Psoas muscle (tissue), 7 donors: ENCODE measurements at regions not wholly inside any gene's neighbourhood (a gene's known extent, or its start where the extent isn't known, plus 50 kb on each side); places are given as distances from the start of the nearest gene placed in this dataset.
"Not testable (repeated sequence)": the region's sequence is repeated elsewhere in the genome, so short reads cannot be mapped to it uniquely, and the experiment has no call there.

ENCODE experiments used
- ATAC-seq, 4 donors: fragments of 200-7000 bp; cut with Tn5 transposase; one replicate each; pipeline ENCODE4 v1.9.1; 2020; ENCODE audit warnings: moderate library complexity in 3 of 4, mild to moderate bottlenecking in 2 of 4
- DNase-seq, 2 donors: peaks; one replicate each; pipeline ENCODE4 v3.0.0-alpha.2; 2020
- H3K27ac ChIP-seq: fragments of 200-600 bp; one replicate; pipeline ENCODE4 v1.8.0; 2022
- H3K27me3 ChIP-seq, 3 donors: fragments of 200-600 bp in 1 of 3; one replicate each; pipeline versions ENCODE4 v1.6.1 to v1.8.0; 2013 to 2022; ENCODE audit warnings: low read length in 2 of 3, mild to moderate bottlenecking in 2 of 3, moderate library complexity in 1 of 3; ENCODE audit not compliant: insufficient read depth in 3 of 3
- H3K36me3 ChIP-seq, 2 donors: fragments of 200-600 bp in 1 of 2; one replicate each; pipeline versions ENCODE4 v1.6.1 to v1.8.0; 2013 to 2022; ENCODE audit warnings: low read depth in 1 of 2, mild to moderate bottlenecking in 1 of 2, moderate library complexity in 1 of 2; ENCODE audit not compliant: insufficient read depth in 1 of 2
- H3K4me1 ChIP-seq: fragments of 200-600 bp; one replicate; pipeline ENCODE4 v1.8.0; 2022
- H3K4me3 ChIP-seq: fragments of 200-600 bp; one replicate; pipeline ENCODE4 v1.8.0; 2022; ENCODE audit warnings: mild to moderate bottlenecking
- H3K9me3 ChIP-seq: fragments of 200-600 bp; one replicate; pipeline ENCODE4 v1.8.0; 2022
- WGBS, 3 donors: extraction: QIAGEN DNeasy Blood & Tissue Kit; methylation state at CpG; one replicate each; pipeline versions ENCODE4 v1.1.6 to v1.1.7; 2013; 5-methylcytosine and 5-hydroxymethylcytosine counted together
- intact Hi-C, 2 donors: fragments of 100-400 bp; cut with DNase I; formaldehyde crosslinking; loops; one replicate each; pipeline versions ENCODE4 v1.11.0 to v1.14.2; 2022
- TF ChIP-seq, protein P1 (sequence below): fragments of 200-600 bp; IDR thresholded peaks from one replicate; pipeline ENCODE4 v1.8.0; 2022; ENCODE audit warnings: antibody characterized with exemption
- donor health status: healthy with polysubstance abuse.
- donor health status: DM: no; HTN: no; CAD: no; lungs with moderate emphysema.
- donor health status: Bipolar disorder and iron deficiency.
- donor health status: healthy.
- donor health status: DM: yes; HTN: yes; CAD: no.
- donor health status: DM: no; HTN: no; CAD: no.
- donor health status: DM: yes; HTN: yes; CAD: no.

DNA sequence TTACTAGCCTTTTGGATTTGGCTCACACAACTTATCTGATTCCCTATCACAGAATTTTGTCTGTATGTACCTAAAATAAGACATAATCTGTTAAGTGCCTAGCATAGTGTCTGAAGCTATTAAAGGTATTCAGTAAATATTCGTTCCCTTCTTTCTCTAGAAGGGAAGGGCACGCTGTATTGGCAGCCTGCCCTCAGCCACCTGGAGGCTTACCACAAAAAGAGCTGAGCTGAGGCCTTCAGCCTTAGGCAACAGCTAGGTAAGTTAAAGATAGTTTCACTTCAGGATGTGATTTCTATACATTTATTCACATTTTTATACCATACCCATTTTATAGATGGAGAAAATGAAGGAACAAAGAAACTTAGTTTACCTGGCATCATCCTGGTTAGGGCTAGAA lies 400.0 kb upstream of the LCORL start:
- ATAC-seq (no peak), DNase-seq (no peak)
- H3K36me3 ChIP-seq: no peaks in the 10 kb centered on the region
- H3K4me1 ChIP-seq: no peaks in the 10 kb centered on the region
- no peaks in the 10 kb centered on the region for H3K9me3 ChIP-seq
- H3K4me3 ChIP-seq: no peak overlapping the region
- TF ChIP-seq, protein P1, sequence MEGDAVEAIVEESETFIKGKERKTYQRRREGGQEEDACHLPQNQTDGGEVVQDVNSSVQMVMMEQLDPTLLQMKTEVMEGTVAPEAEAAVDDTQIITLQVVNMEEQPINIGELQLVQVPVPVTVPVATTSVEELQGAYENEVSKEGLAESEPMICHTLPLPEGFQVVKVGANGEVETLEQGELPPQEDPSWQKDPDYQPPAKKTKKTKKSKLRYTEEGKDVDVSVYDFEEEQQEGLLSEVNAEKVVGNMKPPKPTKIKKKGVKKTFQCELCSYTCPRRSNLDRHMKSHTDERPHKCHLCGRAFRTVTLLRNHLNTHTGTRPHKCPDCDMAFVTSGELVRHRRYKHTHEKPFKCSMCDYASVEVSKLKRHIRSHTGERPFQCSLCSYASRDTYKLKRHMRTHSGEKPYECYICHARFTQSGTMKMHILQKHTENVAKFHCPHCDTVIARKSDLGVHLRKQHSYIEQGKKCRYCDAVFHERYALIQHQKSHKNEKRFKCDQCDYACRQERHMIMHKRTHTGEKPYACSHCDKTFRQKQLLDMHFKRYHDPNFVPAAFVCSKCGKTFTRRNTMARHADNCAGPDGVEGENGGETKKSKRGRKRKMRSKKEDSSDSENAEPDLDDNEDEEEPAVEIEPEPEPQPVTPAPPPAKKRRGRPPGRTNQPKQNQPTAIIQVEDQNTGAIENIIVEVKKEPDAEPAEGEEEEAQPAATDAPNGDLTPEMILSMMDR: no peak
- H3K27me3 ChIP-seq: no peaks in the 10 kb centered on the region
- H3K27ac ChIP-seq: no peak overlapping the region
- 48 to 65% (median 54%) methylated on average over 2 of the region's 2 CpGs for WGBS, 3 donors
- intact Hi-C loops: no loop called here

DNA sequence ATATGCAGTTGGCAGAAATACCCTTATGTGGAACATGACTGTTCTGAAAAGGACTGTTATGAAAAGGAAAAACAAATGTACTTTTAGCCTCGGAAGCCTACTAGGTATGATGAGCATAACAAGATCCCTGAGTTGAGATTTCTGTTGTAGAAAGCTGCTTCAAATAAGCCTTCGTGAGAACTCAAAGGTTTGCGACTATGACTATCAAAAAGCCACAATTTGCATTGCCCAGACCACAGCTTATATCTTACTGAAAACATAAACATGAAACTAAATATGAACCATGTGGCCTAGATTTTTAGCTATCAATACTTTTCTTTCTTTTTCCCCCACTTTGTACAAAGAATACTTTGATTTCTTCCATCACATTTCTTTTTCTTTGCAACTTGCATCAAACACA lies 398.2 kb upstream of the LCORL start:
- no peaks in the 10 kb centered on the region for H3K4me1 ChIP-seq
- no peak for DNase-seq
- no peaks in the 10 kb centered on the region for H3K9me3 ChIP-seq
- H3K4me3 ChIP-seq: no peak overlapping the region
- H3K27ac ChIP-seq: no peak overlapping the region
- intact Hi-C loops: no loop called here
- TF ChIP-seq, protein P1: no peak
- H3K36me3 ChIP-seq: no peaks in the 10 kb centered on the region
- no peaks in the 10 kb centered on the region for H3K27me3 ChIP-seq
- ATAC-seq: no peak
- WGBS, 3 donors: 82 to 84% (median 83%) methylated on average over 3 of the region's 3 CpGs

DNA sequence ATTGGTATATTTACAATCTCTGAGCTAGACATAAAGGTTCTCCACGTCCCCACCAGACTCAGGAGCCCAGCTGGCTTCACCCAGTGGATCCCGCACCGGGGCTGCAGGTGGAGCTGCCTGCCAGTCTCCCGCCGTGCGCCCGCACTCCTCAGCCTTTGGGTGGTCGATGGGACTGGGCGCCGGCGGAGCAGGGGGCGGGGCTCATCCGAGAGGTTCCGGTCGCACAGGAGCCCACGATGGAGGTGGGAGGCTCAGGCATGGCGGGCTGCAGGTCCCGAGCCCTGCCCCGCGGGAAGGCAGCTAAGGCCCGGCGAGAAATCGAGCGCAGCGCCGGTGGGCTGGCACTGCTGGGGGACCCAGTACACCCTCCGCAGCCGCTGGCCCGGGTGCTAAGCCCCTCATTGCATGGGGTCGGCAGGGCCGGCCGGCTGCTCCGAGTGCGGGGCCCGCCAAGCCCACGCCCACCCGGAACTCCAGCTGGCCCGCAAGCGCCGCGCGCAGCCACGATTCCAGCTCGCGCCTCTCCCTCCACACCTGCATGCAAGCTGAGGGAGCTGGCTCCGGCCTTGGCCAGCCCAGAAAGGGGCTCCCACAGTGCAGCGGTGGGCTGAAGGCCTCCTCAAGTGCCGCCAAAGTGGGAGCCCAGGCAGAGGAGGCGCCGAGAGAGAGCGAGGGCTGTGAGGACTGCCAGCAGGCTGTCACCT lies 396.8 kb upstream of the LCORL start:
- H3K9me3 ChIP-seq, H3K36me3 ChIP-seq, ATAC-seq, H3K27me3 ChIP-seq, H3K4me3 ChIP-seq, H3K4me1 ChIP-seq, intact Hi-C loops, H3K27ac ChIP-seq, DNase-seq: not testable (repeated sequence)
- 85 to 89% (median 89%) methylated on average over 29 to 50 of the region's 51 CpGs for WGBS, 3 donors

DNA sequence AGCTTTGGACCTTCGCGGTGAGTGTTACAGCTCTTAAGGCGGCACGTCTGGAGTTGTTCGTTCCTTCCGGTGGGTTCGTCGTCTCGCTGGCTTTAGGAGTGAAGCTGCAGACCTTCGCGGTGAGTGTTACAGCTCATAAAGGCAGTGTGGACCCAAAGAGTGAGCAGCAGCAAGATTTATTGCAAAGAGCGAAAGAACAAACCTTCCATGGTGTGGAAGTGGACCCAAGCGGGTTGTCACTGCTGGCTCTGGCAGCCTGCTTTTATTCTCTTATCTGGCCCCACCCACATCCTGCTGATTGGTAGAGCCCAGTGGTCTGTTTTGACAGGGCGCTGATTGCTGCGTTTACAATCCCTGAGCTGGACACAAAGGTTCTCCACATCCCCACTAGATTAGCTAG lies 396.1 kb upstream of the LCORL start:
- DNase-seq, H3K4me1 ChIP-seq, intact Hi-C loops, H3K27ac ChIP-seq, H3K27me3 ChIP-seq, H3K9me3 ChIP-seq, H3K4me3 ChIP-seq, H3K36me3 ChIP-seq, ATAC-seq: not testable (repeated sequence)
- WGBS, 3 donors: 93 to 95% (median 95%) methylated on average over 15 of the region's 15 CpGs

DNA sequence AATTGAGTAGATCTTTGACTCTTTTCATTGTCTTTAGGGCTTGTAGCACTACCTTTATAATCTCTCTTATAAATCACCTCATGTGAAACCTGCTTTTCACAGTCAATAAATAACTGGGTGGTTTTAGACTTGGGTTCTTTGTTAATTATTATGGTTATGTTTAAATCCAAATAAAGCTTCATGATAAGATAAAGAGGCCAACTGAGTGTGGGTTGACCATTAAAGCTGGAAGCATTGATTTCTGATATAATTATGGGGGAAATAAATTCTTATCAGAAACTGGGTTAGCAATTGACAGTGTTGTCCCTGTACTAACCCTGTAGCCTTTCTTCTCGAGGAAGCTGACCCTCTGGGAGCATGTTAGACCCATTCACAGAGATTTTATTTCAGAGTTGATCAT lies 384.7 kb upstream of the LCORL start:
- Histone ChIP-seq H3K4me3 (no peak overlapping the region), H3K9me3 (no peaks in the 10 kb centered on the region), H3K27ac (no peak overlapping the region), H3K36me3 (no peaks in the 10 kb centered on the region), H3K27me3 (no peaks in the 10 kb centered on the region), H3K4me1 (no peaks in the 10 kb centered on the region)
- ATAC-seq (no peak), DNase-seq (no peak)
- TF ChIP-seq, protein P1: no peak
- WGBS, 3 donors: 33 to 55% (median 44%) methylated on average over 1 of the region's 1 CpG
- intact Hi-C loops: no loop called here

DNA sequence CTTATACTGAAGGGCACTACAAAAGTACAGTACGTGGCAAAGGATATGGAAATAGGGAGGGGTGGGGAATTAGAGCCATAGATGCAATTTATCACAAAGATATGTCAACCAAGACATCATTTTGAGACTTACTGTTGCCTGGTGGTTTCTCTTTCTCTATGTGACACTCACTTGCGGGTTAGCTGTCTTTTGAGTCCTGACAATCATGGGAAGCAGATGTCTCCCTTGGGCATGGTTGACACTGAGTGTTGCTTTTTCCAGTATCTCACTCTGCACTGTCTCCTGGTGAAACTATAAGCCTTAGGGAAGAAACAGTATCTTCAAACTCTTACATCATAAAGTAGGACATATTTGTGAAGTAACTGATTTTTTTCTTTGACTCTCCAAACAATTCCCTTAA lies 383.5 kb upstream of the LCORL start:
- H3K4me3 ChIP-seq: no peak overlapping the region
- no peaks in the 10 kb centered on the region for H3K4me1 ChIP-seq
- no peaks in the 10 kb centered on the region for H3K36me3 ChIP-seq
- DNase-seq (no peak), ATAC-seq (no peak)
- intact Hi-C loops: no loop called here
- no peaks in the 10 kb centered on the region for H3K9me3 ChIP-seq
- H3K27me3 ChIP-seq: no peaks in the 10 kb centered on the region
- TF ChIP-seq, protein P1: no peak
- H3K27ac ChIP-seq: no peak overlapping the region
- 54 to 84% (median 65%) methylated on average over 2 of the region's 2 CpGs for WGBS, 3 donors
